Mesendoderm (in vitro differentiated cells): ENCODE measurements at regions not wholly inside any gene's neighbourhood (a gene's known extent, or its start where the extent isn't known, plus 50 kb on each side); places are given as distances from the start of the nearest gene placed in this dataset.
A peak's percentile ranks its signal among the peaks of the same experiment; 100 is the strongest.
"Not testable (repeated sequence)": the region's sequence is repeated elsewhere in the genome, so short reads cannot be mapped to it uniquely, and the experiment has no call there.

Source experiments
- DNase-seq: peaks from one replicate; pipeline ENCODE4 v3.0.0; 2013
- H2AK5ac ChIP-seq: 2 replicates; pipeline ENCODE4 v1.6.1; 2013; ENCODE audit warnings: low read length, inconsistent platforms
- H2BK120ac ChIP-seq: 2 replicates; pipeline ENCODE4 v1.6.1; 2013; ENCODE audit warnings: low read depth, mild to moderate bottlenecking, low read length, moderate library complexity, mixed read lengths
- H2BK15ac ChIP-seq: replicated peaks from 2 replicates; pipeline ENCODE4 v1.6.1; 2013; ENCODE audit warnings: low read depth, mild to moderate bottlenecking, moderate library complexity
- H2BK5ac ChIP-seq: 2 replicates; pipeline ENCODE4 v1.6.1; 2013; ENCODE audit warnings: low read length, inconsistent platforms
- H3K18ac ChIP-seq: 2 replicates; pipeline ENCODE4 v1.6.1; 2013; ENCODE audit warnings: mild to moderate bottlenecking, low read length, mixed read lengths
- H3K23ac ChIP-seq: one replicate; pipeline ENCODE4 v1.6.1; 2013; ENCODE audit warnings: low read length
- H3K27ac ChIP-seq: 2 replicates; pipeline ENCODE4 v1.5.1; 2013; ENCODE audit warnings: low read depth, mild to moderate bottlenecking, inconsistent platforms, low read length, moderate library complexity
- H3K27me3 ChIP-seq: 2 replicates; pipeline ENCODE4 v1.6.1; 2013; ENCODE audit warnings: low read length, control low read depth, mild to moderate bottlenecking, inconsistent platforms; ENCODE audit not compliant: insufficient read depth, poor library complexity
- H3K36me3 ChIP-seq: 2 replicates; pipeline ENCODE4 v1.6.1; 2013; ENCODE audit warnings: low read length, inconsistent platforms; ENCODE audit not compliant: control insufficient read depth, insufficient read depth
- H3K4ac ChIP-seq: one replicate; pipeline ENCODE4 v1.6.1; 2013; ENCODE audit warnings: low read depth, mild to moderate bottlenecking, low read length, moderate library complexity
- H3K4me1 ChIP-seq: 2 replicates; pipeline ENCODE4 v1.6.1; 2013; ENCODE audit warnings: low read depth, low read length, inconsistent platforms; ENCODE audit not compliant: control insufficient read depth
- H3K4me2 ChIP-seq: 2 replicates; pipeline ENCODE4 v1.6.1; 2013; ENCODE audit warnings: low read length
- H3K4me3 ChIP-seq: 2 replicates; pipeline ENCODE4 v1.5.1; 2013; ENCODE audit warnings: mild to moderate bottlenecking, low read length
- H3K56ac ChIP-seq: one replicate; pipeline ENCODE4 v1.6.1; 2013; ENCODE audit warnings: low read length
- H3K79me1 ChIP-seq: 2 replicates; pipeline ENCODE4 v1.6.1; 2013; ENCODE audit warnings: low read length, inconsistent platforms
- H3K79me2 ChIP-seq: 2 replicates; pipeline ENCODE4 v1.6.1; 2013; ENCODE audit warnings: mild to moderate bottlenecking, low read length; ENCODE audit not compliant: control insufficient read depth, insufficient read depth
- H3K9ac ChIP-seq: 2 replicates; pipeline ENCODE4 v1.6.1; 2013; ENCODE audit warnings: low read length, inconsistent platforms
- H4K5ac ChIP-seq: one replicate; pipeline ENCODE4 v1.6.1; 2013; ENCODE audit warnings: low read length
- H4K8ac ChIP-seq: one replicate; pipeline ENCODE4 v1.6.1; 2013; ENCODE audit warnings: low read depth, mild to moderate bottlenecking, control low read depth, low read length, moderate library complexity
- WGBS: extraction: QIAGEN DNeasy Blood & Tissue Kit; methylation state at CpG from one replicate; pipeline ENCODE4 v1.1.7; 2013; ENCODE audit warnings: low lambda C conversion rate, missing lambda C conversion rate; ENCODE audit not compliant: insufficient coverage; ENCODE audit errors: extremely low coverage; 5-methylcytosine and 5-hydroxymethylcytosine counted together

GRCh38 chr5:34171398-34171797, 128.4 kb upstream of the C1QTNF3 start:
- not testable (repeated sequence) for H3K79me2 ChIP-seq, H3K4me2 ChIP-seq, H3K4ac ChIP-seq, H2BK120ac ChIP-seq, H3K79me1 ChIP-seq, H3K4me3 ChIP-seq, H4K5ac ChIP-seq, H3K36me3 ChIP-seq, H2AK5ac ChIP-seq, H2BK5ac ChIP-seq, H3K56ac ChIP-seq, H3K27me3 ChIP-seq, H4K8ac ChIP-seq, H3K9ac ChIP-seq, H3K23ac ChIP-seq, H3K27ac ChIP-seq, H3K18ac ChIP-seq, H2BK15ac ChIP-seq, DNase-seq, H3K4me1 ChIP-seq

- peak; percentile 1 for DNase-seq
Measured at GRCh38 chr5:34179453-34180190, 136.6 kb upstream of the C1QTNF3 start.

GRCh38 chr5:34180225-34180624, 137.2 kb upstream of the C1QTNF3 start:
- not testable (repeated sequence) for H3K36me3 ChIP-seq, H3K4me3 ChIP-seq, H3K79me2 ChIP-seq, H3K79me1 ChIP-seq, H3K4me2 ChIP-seq, H3K27ac ChIP-seq, H3K27me3 ChIP-seq, H2BK15ac ChIP-seq, H3K56ac ChIP-seq, H3K18ac ChIP-seq, H4K8ac ChIP-seq, H3K9ac ChIP-seq, H3K4me1 ChIP-seq, DNase-seq, H4K5ac ChIP-seq, H2BK120ac ChIP-seq, H2BK5ac ChIP-seq, H3K23ac ChIP-seq, H2AK5ac ChIP-seq, H3K4ac ChIP-seq
- no CpG with 5 or more reads among the region's 10 CpGs for WGBS

More at GRCh38 chr5:34179453-34180190, 136.6 kb upstream of the C1QTNF3 start:
- not testable (repeated sequence) for H3K36me3 ChIP-seq, H2BK120ac ChIP-seq, H3K23ac ChIP-seq, H3K79me1 ChIP-seq, H3K27ac ChIP-seq, H2BK15ac ChIP-seq, H3K9ac ChIP-seq, H3K18ac ChIP-seq, H4K5ac ChIP-seq, H2AK5ac ChIP-seq, H3K4me2 ChIP-seq, H3K56ac ChIP-seq, H3K4me3 ChIP-seq, H4K8ac ChIP-seq, H2BK5ac ChIP-seq, H3K27me3 ChIP-seq, H3K4ac ChIP-seq, H3K79me2 ChIP-seq, H3K4me1 ChIP-seq
- WGBS, result no CpG with 5 or more reads among the region's 10 CpGs

GRCh38 chr5:34180940-34181614, 138.1 kb upstream of the C1QTNF3 start:
- whole genome bisulfite sequencing, result no CpG with 5 or more reads among the region's 14 CpGs
- not testable (repeated sequence) for H4K8ac ChIP-seq, H3K79me1 ChIP-seq, H3K36me3 ChIP-seq, H3K27ac ChIP-seq, H3K56ac ChIP-seq, H2BK15ac ChIP-seq, H2BK120ac ChIP-seq, H4K5ac ChIP-seq, H3K4me2 ChIP-seq, H3K27me3 ChIP-seq, H3K9ac ChIP-seq, DNase-seq, H2AK5ac ChIP-seq, H3K18ac ChIP-seq, H3K79me2 ChIP-seq, H2BK5ac ChIP-seq, H3K4me1 ChIP-seq, H3K4ac ChIP-seq, H3K4me3 ChIP-seq, H3K23ac ChIP-seq

- H3K18ac ChIP-seq, H3K27ac ChIP-seq, H2BK15ac ChIP-seq, H3K23ac ChIP-seq, H3K4me3 ChIP-seq, H4K8ac ChIP-seq, H3K4me2 ChIP-seq, H3K4ac ChIP-seq, H3K27me3 ChIP-seq, H2BK5ac ChIP-seq, H3K36me3 ChIP-seq, H3K79me1 ChIP-seq, DNase-seq, H2AK5ac ChIP-seq, H2BK120ac ChIP-seq, H3K79me2 ChIP-seq, H4K5ac ChIP-seq, H3K4me1 ChIP-seq, H3K9ac ChIP-seq, H3K56ac ChIP-seq: not testable (repeated sequence)
- WGBS, result no CpG with 5 or more reads among the region's 6 CpGs
Measured at GRCh38 chr5:34185005-34185404, 142.0 kb upstream of the C1QTNF3 start.

- H3K4me1 ChIP-seq, result not testable (repeated sequence)
Measured at GRCh38 chr5:34185572-34185971, 142.6 kb upstream of the C1QTNF3 start.

More at GRCh38 chr5:34185572-34185971, 142.6 kb upstream of the C1QTNF3 start:
- not testable (repeated sequence) for H3K4me3 ChIP-seq, H3K9ac ChIP-seq, H3K4ac ChIP-seq, H3K79me2 ChIP-seq, H3K4me2 ChIP-seq, H3K27ac ChIP-seq, H3K36me3 ChIP-seq, H3K79me1 ChIP-seq, H3K56ac ChIP-seq, H3K18ac ChIP-seq, H3K23ac ChIP-seq, H2BK120ac ChIP-seq, H2BK15ac ChIP-seq, H4K8ac ChIP-seq, H4K5ac ChIP-seq, H2AK5ac ChIP-seq, H2BK5ac ChIP-seq, H3K27me3 ChIP-seq
- WGBS, result no CpG with 5 or more reads among the region's 2 CpGs
- peak; percentile 4 for DNase-seq
